Vagina (tissue), 2 donors: ENCODE measurements at regions not wholly inside any gene's neighbourhood (a gene's known extent, or its start where the extent isn't known, plus 50 kb on each side); places are given as distances from the start of the nearest gene placed in this dataset.

Experiments used
- DNase-seq, 2 donors: peaks; one replicate each; pipeline ENCODE4 v3.0.0-alpha.2; 2017; ENCODE audit errors: extremely low spot score in 2 of 2
- H3K27ac ChIP-seq: fragments of 200-600 bp; sonication (generic); one replicate; pipeline ENCODE4 v1.5.1; 2019
- H3K27me3 ChIP-seq: fragments of 200-600 bp; sonication (generic); one replicate; pipeline ENCODE4 v1.5.1; 2019
- H3K36me3 ChIP-seq, 2 donors: fragments of 200-600 bp; sonication (generic); one replicate each; pipeline ENCODE4 v1.5.1; 2017 to 2019
- H3K4me1 ChIP-seq: fragments of 200-600 bp; sonication (generic); one replicate; pipeline ENCODE4 v1.5.1; 2019
- H3K4me3 ChIP-seq, 2 donors: fragments of 200-600 bp; sonication (generic); 1 replicate in 1 of 2; 2 replicates in 1 of 2; pipeline ENCODE4 v1.5.1; 2016 to 2019
- H3K9me3 ChIP-seq: fragments of 200-600 bp; sonication (generic); one replicate; pipeline ENCODE4 v1.5.1; 2019
- POLR2A ChIP-seq, 2 donors: fragments of 450-650 bp; IDR thresholded peaks; one replicate each; pipeline ENCODE4 v1.6.1; 2017; ENCODE audit warnings: antibody characterized with exemption in 2 of 2, mild to moderate bottlenecking in 2 of 2, moderate library complexity in 2 of 2
- POLR2AphosphoS5 ChIP-seq, 2 donors: sonication (generic); formaldehyde crosslinking; IDR thresholded peaks; one replicate each; pipeline ENCODE4 v1.9.0; 2017; ENCODE audit warnings: antibody characterized with exemption in 2 of 2, mild to moderate bottlenecking in 2 of 2, low read depth in 1 of 2; ENCODE audit not compliant: insufficient read depth in 1 of 2
- intact Hi-C: fragments of 100-400 bp; cut with DNase I; formaldehyde crosslinking; loops from one replicate; pipeline ENCODE4 v1.15.1; 2023
- TF ChIP-seq, protein P1 (sequence below), 3 experiments: fragments of 450-650 bp in 2 of 3; fragments of 200-600 bp in 1 of 3; sonication (generic) in 1 of 3; IDR thresholded peaks; one replicate each; pipeline ENCODE4 v1.5.1; 2017 to 2019; ENCODE audit warnings: antibody characterized with exemption in 3 of 3, mild to moderate bottlenecking in 2 of 3, moderate library complexity in 2 of 3

DNA sequence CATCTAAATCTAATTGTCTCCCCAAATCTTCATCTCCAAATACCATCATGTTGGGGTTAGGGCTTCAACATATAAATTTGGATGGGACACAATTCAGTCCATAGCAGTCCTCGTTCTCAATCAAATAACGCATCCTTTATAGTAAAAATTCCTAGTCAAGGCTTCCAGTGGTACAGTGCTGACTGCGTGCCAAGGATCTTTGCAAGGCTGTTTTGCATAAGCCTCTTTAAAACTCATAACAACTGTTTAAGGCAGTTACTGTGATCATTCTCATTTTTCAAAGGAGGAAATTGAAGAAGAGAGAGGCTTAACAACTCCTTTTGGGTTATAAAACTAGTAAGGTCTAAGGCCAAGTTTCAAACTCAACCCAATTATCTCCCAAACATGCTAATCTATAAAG, 666.9 kb downstream of the NYAP2 start:
- H3K27ac ChIP-seq, result no peak overlapping the region
- TF ChIP-seq POLR2A (IDR thresholded peaks at IDR 0.05), result no peak
- TF ChIP-seq POLR2AphosphoS5 (IDR thresholded peaks at IDR 0.05; ENCODE audit: insufficient read depth in 1 of 2, low read depth in 1 of 2), result no peak
- TF ChIP-seq, protein P1, sequence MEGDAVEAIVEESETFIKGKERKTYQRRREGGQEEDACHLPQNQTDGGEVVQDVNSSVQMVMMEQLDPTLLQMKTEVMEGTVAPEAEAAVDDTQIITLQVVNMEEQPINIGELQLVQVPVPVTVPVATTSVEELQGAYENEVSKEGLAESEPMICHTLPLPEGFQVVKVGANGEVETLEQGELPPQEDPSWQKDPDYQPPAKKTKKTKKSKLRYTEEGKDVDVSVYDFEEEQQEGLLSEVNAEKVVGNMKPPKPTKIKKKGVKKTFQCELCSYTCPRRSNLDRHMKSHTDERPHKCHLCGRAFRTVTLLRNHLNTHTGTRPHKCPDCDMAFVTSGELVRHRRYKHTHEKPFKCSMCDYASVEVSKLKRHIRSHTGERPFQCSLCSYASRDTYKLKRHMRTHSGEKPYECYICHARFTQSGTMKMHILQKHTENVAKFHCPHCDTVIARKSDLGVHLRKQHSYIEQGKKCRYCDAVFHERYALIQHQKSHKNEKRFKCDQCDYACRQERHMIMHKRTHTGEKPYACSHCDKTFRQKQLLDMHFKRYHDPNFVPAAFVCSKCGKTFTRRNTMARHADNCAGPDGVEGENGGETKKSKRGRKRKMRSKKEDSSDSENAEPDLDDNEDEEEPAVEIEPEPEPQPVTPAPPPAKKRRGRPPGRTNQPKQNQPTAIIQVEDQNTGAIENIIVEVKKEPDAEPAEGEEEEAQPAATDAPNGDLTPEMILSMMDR (IDR thresholded peaks at IDR 0.05), result no peak
- no peaks in the 10 kb centered on the region for H3K36me3 ChIP-seq
- DNase-seq, result no peak
- H3K9me3 ChIP-seq, result no peaks in the 10 kb centered on the region
- no peak overlapping the region for H3K4me3 ChIP-seq
- H3K4me1 ChIP-seq, result no peaks in the 10 kb centered on the region
- intact Hi-C loops, result no loop called here
- H3K27me3 ChIP-seq, result no peaks in the 10 kb centered on the region

DNA sequence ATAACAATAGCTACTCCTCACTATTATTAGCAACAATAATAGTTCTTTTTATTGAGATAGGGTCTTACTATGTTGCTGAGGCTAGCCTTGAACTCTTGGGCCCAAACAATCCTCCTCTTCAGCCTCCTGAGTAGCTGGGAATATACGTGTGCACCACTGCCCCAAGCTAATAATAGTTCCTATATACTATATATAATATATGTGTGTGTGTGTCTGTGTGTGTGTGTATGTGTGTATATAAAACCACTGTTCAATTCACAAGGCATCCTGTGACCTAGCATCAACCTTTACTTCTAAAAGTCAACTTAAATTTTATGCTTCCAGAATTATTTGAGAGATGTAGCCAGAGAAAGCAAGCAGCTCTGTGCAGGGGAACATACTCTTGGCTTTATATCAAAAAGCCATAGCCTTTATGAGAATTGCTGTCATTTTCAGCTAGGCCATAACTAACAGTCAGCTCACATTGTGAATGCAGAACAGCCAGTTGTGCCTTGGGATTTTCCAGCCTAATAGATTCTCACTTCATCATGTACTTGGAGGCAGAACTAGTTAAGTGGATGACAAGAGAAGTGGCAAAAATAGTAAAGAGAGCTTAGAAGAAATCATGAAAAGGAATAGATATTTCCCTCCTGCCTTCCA, 665.5 kb downstream of the NYAP2 start:
- H3K36me3 ChIP-seq, result no peaks in the 10 kb centered on the region
- intact Hi-C loops, result no loop called here
- H3K27ac ChIP-seq, result no peak overlapping the region

DNA sequence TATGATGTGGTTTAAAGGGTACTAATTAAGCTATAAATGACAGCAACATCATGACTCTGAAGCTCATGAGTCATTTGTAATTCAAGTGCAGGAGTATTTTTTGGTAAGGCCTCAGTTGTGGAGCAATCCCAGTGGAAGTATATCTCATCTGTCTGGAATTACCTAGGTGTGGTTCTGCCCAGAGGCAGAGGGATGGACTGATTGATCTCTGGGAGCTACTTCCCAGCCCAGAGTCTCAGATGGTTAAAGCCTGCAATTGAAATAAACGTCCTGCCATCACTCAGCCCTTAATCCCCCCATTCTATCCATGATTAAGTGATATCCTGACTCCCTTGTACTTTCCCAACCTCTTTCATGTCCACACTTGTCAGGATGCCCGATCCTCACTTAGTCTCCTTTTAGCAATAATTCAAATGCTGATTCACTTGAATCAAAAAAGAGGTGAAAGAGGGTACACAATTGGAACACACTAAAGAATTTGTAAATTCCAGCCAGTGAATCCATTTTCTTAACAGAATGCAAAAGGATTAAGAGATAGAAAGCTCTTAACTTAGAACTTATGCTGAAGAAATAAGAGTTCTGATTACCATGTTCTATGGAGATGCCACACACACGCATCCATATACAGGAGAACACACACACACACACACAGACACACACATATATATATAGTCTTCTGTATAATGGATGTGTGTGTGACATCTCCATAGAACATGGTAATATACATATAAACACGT, 664.4 kb downstream of the NYAP2 start:
- no peak overlapping the region for H3K27ac ChIP-seq
- H3K36me3 ChIP-seq, result no peaks in the 10 kb centered on the region
- H3K4me1 ChIP-seq, result no peaks in the 10 kb centered on the region
- no peak overlapping the region for H3K4me3 ChIP-seq
- TF ChIP-seq POLR2AphosphoS5 (IDR thresholded peaks at IDR 0.05; ENCODE audit: insufficient read depth in 1 of 2, low read depth in 1 of 2), result peak in 1 of 2 donors; percentile 54
- TF ChIP-seq, protein P1 (IDR thresholded peaks at IDR 0.05), result no peak
- intact Hi-C loops, result no loop called here
- no peaks in the 10 kb centered on the region for H3K27me3 ChIP-seq
- no peak for DNase-seq
- H3K9me3 ChIP-seq, result no peaks in the 10 kb centered on the region

More for the DNA sequence above, 665.5 kb downstream of the NYAP2 start:
- Histone ChIP-seq H3K4me1 (no peaks in the 10 kb centered on the region), H3K27me3 (no peaks in the 10 kb centered on the region), H3K9me3 (no peaks in the 10 kb centered on the region), H3K4me3 (no peak overlapping the region)
- no peak for DNase-seq
- TF ChIP-seq, protein P1 (IDR thresholded peaks at IDR 0.05), result no peak
- TF ChIP-seq POLR2AphosphoS5 (IDR thresholded peaks at IDR 0.05; ENCODE audit: insufficient read depth in 1 of 2, low read depth in 1 of 2) (no peak), POLR2A (IDR thresholded peaks at IDR 0.05) (no peak)

DNA sequence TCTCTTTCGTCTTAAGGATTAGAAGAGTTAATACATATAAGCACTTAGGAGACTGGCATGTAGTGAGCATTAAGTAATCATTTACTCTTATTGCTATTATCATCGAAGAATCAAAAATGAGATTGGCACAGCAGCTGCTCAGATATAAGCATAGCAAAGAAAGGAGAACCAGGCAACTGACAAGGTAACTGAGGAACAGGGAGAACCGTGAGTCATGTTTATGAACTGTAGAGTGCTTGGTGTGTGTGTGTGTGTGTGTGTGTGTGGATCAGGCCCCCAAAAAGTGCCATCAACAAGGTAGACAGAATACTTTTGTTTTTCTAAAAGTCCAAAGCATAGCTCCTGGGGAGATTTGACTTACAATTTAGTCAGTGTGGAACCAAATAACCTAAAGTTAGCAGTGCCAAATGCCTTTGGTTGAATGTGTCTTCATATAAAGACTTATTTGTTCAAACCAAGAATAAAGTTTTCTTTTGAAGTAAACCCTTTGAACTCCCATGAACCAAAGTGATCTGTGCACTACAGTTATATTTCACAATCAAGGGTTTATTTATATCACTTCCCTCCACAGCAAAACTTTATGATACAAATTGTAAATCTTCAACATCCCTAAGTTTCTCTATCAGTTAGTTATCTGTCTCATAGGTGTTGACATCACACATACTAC, 660.6 kb downstream of the NYAP2 start:
- DNase-seq, result no peak
- no peaks in the 10 kb centered on the region for H3K9me3 ChIP-seq
- H3K4me3 ChIP-seq, result no peak overlapping the region
- H3K36me3 ChIP-seq, result no peaks in the 10 kb centered on the region
- intact Hi-C loops, result no loop called here
- TF ChIP-seq, protein P1 (IDR thresholded peaks at IDR 0.05), result no peak
- TF ChIP-seq POLR2A (IDR thresholded peaks at IDR 0.05) (no peak), POLR2AphosphoS5 (IDR thresholded peaks at IDR 0.05; ENCODE audit: insufficient read depth in 1 of 2, low read depth in 1 of 2) (no peak)
- H3K27me3 ChIP-seq, result no peaks in the 10 kb centered on the region
- H3K4me1 ChIP-seq, result no peaks in the 10 kb centered on the region
- H3K27ac ChIP-seq, result no peak overlapping the region
